Stimulated activated naive CD4-positive, alpha-beta T cell treated with Interleukin-2 at 50 U/mL for 16 hours (primary cell): ENCODE measurements at regions not wholly inside any gene's neighbourhood (a gene's known extent, or its start where the extent isn't known, plus 50 kb on each side); places are given as distances from the start of the nearest gene placed in this dataset.

Experiments used
- DNase-seq: peaks from one replicate; lab custom pipeline; 2025; lab: John Stamatoyannopoulos, UW

DNA sequence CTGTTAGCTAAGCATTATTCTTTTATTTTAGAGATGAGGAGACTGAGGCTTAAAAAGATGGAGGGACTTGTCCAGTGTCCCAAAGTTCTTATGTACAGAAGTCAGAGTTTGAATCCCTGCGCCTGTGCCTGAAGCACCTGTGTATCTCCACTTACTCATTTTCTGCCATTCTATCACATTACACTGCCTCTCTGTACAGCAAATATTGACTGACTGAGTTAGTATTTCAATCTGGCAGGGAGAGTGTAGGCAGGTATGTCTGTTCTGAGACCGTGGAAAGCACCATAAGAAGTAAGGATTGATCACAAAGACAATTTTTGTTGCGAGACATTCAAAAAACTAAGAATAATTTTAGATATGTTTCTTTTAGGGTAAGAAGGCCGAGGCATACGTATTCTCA is 162.7 kb downstream of the KITLG start:
- no peak for DNase-seq

DNA sequence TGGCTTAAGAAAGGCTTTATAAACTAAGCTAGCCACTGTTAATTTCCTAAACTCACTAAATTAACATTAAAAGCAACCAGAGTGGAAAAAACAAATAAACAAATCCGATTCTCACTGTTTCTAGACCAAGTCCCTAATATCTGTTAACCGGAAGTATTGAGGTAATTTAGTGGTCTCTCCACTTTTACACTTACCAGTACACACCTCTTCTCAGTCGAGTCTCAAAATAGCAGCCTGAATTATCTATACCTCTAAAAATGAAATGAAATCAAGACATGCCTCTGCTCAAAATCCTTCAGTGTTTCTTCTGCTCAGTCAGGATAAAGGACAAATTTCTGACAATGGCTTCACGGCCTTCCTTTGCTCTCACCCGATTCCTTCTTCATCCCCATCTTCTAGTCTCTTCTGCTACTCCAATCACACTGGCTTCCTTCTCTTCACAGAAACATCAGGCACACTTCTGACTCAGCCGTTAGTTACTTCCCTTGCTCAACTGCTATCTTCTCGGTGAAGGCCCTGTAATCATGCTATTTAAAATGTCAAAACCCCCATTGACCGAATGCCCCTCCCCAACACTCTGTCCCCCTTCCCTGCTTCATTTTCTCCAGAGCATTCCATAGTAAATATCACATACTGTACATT is 161.3 kb downstream of the KITLG start:
- no peak for DNase-seq

DNA sequence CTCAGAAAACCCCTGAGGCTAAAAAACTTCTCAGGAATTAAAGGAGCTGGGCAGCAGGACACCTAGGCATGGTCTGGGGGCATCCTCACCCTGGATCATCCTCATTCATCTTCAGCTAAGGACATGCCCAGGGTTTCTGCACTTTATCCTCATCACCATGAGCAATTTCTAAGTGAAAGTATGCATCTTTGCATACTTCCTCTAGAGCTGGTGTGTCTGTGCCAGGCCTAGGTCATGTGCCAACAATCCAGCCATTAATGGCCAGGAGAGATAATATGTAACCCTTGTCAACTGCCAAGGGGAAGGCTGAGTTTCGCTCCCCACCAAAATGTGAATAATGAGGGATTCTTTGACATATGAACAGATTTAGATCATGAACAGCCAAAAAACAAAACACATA is 160.5 kb downstream of the KITLG start:
- no peak for DNase-seq

GRCh38 chr12:88420457-88420856 is 159.8 kb downstream of the KITLG start:
- no peak for DNase-seq

- no peak for DNase-seq
Observed at GRCh38 chr12:88424791-88425730, 155.2 kb downstream of the KITLG start.

DNA sequence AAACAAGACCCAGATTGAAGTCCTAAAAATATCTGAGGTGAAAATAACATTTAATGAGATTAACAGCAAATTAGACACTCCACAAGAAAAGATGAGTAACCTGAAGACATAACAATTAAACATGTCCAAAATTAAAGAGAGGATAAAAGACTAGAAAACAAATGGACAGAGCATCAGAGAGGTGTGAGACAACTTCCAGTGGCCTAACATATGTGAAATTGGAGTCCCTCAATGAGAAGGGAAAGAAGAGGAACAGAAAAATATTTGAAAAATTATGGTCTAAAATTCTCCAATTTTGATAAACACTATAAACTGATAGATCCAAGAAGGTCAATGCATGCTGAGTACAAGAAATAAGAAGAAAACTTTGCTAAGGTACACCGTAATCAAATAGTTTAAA is 151.9 kb downstream of the KITLG start:
- DNase-seq = no peak

- DNase-seq = no peak
Observed at GRCh38 chr12:88431246-88431645, 149.0 kb downstream of the KITLG start.

DNA sequence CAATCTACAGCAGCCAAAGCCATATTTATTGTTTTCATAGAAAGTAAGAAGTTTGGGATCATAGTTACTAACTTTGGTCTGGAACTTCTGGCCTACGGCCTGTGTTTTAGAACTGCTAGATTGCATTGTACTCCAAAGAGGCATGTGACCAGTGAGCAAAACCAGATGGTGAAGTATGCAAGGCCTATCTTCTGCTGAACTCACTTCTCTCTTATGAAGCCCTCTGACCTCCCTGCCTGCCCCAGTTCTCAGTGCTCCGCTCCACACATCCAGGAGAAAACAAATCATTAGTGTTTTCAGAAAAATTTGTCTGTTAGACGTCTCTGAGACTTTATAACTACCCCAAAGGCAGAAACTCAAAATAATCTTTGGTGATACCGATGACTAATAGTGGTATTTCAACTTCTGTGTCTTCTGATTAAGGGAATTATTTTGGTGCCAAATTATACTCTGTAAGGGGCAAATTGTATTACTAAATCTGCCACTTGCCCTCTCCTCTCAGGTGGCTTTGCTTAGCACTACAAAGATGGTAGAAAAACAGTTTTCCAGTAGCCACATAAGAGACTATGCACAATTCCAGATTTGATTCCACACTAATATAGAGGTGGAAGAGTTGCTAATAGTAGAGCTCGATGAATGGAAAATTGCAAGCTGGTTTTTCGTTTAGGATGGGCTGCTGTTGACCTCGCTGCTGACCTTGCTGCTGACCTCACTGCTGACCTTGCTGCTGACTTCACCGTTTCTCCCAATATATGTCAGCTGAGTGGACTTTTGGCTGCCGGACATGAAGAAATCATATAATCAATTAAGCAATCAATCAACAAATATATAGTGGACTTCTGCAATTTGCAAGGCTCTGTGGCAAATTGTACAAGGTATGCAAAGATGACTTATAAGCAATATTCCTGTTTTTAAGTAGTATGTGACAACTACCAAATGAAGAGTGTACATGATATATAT is 147.5 kb downstream of the KITLG start:
- DNase-seq = no peak

GRCh38 chr12:88433997-88434703 is 146.1 kb downstream of the KITLG start:
- no peak for DNase-seq

DNA sequence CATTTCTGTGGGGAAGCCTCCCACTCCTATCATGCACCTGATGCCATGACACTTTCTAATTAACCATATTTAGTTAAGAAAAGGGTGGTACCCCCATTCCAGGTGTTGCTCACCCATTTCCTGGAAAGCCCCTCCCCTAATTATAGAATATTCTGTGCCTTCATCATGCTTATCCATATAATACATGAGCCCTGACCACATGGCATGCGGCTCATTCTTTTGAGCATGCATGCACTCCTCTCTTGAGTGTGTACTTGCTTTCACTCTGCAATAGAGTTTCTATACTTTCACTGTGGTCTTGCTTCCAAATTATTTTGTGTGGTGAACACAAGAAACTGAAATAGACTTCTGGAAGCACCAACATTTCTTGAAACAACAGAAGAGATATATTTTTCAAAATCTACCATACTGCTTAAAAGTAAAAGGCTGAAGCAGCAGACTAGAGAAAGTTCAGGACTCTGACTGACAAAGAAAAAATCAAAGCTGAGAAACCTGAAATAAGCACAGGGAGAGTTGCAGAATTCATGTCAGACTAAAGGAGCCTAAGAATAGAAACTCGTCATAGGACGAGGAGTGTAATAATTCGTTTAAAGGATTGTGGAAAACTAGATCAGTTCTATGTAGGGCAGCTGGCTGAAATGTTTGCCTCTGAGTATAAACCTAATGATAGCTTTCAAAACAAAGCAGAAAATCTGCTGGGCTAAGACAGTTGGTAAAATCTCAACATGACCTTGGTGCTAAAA is 144.8 kb downstream of the KITLG start:
- DNase-seq = no peak

DNA sequence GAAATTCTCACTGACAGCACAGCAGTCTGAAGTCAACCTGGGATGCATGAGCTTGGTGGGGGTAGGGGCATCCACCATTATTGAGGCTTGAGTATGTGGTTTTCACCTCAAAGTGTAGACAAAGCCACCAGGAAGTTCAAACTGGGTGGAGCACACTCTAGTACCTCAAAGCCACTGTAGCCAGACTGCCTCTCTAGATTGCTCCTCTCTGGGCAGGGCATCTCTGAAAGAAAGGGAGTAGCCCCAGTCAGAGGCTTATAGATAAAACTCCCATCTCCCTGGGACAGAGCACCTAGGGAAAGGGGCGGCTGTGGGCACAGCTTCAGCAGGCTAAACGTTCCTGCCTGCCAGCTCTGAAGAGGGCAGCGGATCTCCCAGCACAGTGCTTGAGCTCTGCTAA is 143.0 kb downstream of the KITLG start:
- no peak for DNase-seq
